GM12878 (cell line): ENCODE measurements at regions not wholly inside any gene's neighbourhood (a gene's known extent, or its start where the extent isn't known, plus 50 kb on each side); places are given as distances from the start of the nearest gene placed in this dataset.

ENCODE experiments used
- ATAC-seq: fragments of 200-7000 bp; cut with Tn5 transposase; 3 replicates; pipeline ENCODE4 v1.9.1; 2020; ENCODE audit warnings: mild to moderate bottlenecking, moderate library complexity
- BruUV-seq: library from RNA; stranded (reverse); fragments of 400-500 nt; replicated peaks from 2 replicates; lab custom pipeline; 2021; lab: Mats Ljungman, UMichigan
- CTCF ChIA-PET: fragments of 300-600 bp; sonication (Branson Sonifier 250); formaldehyde crosslinking; extraction: SDS; loops from one replicate; lab custom pipeline; 2021; ENCODE audit warnings: inconsistent platforms; lab: Yijun Ruan, JAX
- POLR2A ChIA-PET: fragments of 350-600 bp; formaldehyde crosslinking; extraction: SDS; loops from one replicate; lab custom pipeline; 2021; ENCODE audit warnings: inconsistent platforms; lab: Charles Lee
- RAD21 ChIA-PET: fragments of 300-600 bp; sonication (Branson Sonifier 250); formaldehyde crosslinking; loops from one replicate; lab custom pipeline; 2023; ENCODE audit warnings: antibody characterized with exemption; ENCODE audit not compliant: unreplicated experiment; lab: Charles Lee
- SMC1A ChIA-PET: fragments of 300-600 bp; sonication (Branson Sonifier 250); formaldehyde crosslinking; loops from one replicate; lab custom pipeline; 2023; ENCODE audit not compliant: unreplicated experiment, uncharacterized antibody; lab: Charles Lee
- DNase-seq: peaks from one replicate; pipeline ENCODE4 v3.0.0-alpha.2; 2011; ENCODE audit warnings: low read depth, low spot score
- FAIRE-seq: peaks from 3 replicates; lab custom pipeline; 2011; peaks lifted over from hg19 to GRCh38; lab: Jason Lieb, UNC
- H2AFZ ChIP-seq: 2 replicates; pipeline ENCODE4 v1.6.0; 2011; ENCODE audit warnings: low read depth, low read length, control low read depth; ENCODE audit not compliant: control insufficient read depth
- H3K27ac ChIP-seq: 2 replicates; pipeline ENCODE4 v1.5.1; 2011; ENCODE audit warnings: control low read depth; ENCODE audit not compliant: control insufficient read depth, insufficient read depth
- H3K27me3 ChIP-seq, 2 experiments: replicated peaks in 1 of 2; 2 replicates each; pipeline versions ENCODE4 v1.6.0 to v1.6.1; 2011; ENCODE audit warnings: low read length in 1 of 2; ENCODE audit not compliant: control insufficient read depth in 2 of 2, insufficient read depth in 2 of 2
- H3K36me3 ChIP-seq, 2 experiments: 2 replicates each; pipeline ENCODE4 v1.5.1; 2011; ENCODE audit warnings: low read length in 1 of 2; ENCODE audit not compliant: control insufficient read depth in 2 of 2, insufficient read depth in 2 of 2
- H3K4me1 ChIP-seq: 2 replicates; pipeline ENCODE4 v1.6.1; 2011; ENCODE audit warnings: mild to moderate bottlenecking, low read length, moderate library complexity, mixed read lengths; ENCODE audit not compliant: control insufficient read depth, insufficient read depth
- H3K4me2 ChIP-seq: 2 replicates; pipeline ENCODE4 v1.6.0; 2011; ENCODE audit warnings: control low read depth; ENCODE audit not compliant: control insufficient read depth, insufficient read depth
- H3K4me3 ChIP-seq: fragments of 200-600 bp; sonication (generic); 2 replicates; pipeline ENCODE4 v1.5.1; 2016
- H3K79me2 ChIP-seq: 2 replicates; pipeline ENCODE4 v1.6.0; 2011; ENCODE audit warnings: low read length; ENCODE audit not compliant: control insufficient read depth, insufficient read depth
- H3K9ac ChIP-seq: 2 replicates; pipeline ENCODE4 v1.8.0; 2011; ENCODE audit warnings: low read length, control low read depth, mixed read lengths; ENCODE audit not compliant: control insufficient read depth, insufficient read depth
- H3K9me3 ChIP-seq: replicated peaks from 3 replicates; pipeline ENCODE4 v1.5.1; 2011; ENCODE audit warnings: mild to moderate bottlenecking, low read length; ENCODE audit not compliant: control insufficient read depth, insufficient read depth
- H4K20me1 ChIP-seq: 2 replicates; pipeline ENCODE4 v1.6.0; 2011; ENCODE audit not compliant: control insufficient read depth, insufficient read depth
- CBX3 ChIP-seq: fragments of 200-600 bp; sonication (generic); IDR thresholded peaks from 2 replicates; pipeline ENCODE4 v1.6.1; 2016; ENCODE audit warnings: low read depth, borderline replicate concordance
- CREM ChIP-seq: IDR thresholded peaks from 2 replicates; pipeline ENCODE4 v1.6.1; 2014; ENCODE audit warnings: antibody characterized with exemption, low read depth
- CTCF ChIP-seq, 3 experiments: IDR thresholded peaks in 2 of 3; conservative IDR thresholded peaks in 1 of 3; 2 replicates each; pipeline ENCODE4 v1.5.1; 2011; ENCODE audit warnings: low read depth in 3 of 3, low read length in 3 of 3, mild to moderate bottlenecking in 3 of 3, control low read depth in 2 of 3, moderate library complexity in 2 of 3, inconsistent platforms in 1 of 3, mixed read lengths in 1 of 3; ENCODE audit not compliant: control insufficient read depth in 2 of 3, insufficient read depth in 1 of 3; ENCODE audit errors: extremely low read depth in 1 of 3
- ESRRA ChIP-seq: IDR thresholded peaks from 2 replicates; pipeline ENCODE4 v1.6.1; 2012; ENCODE audit warnings: mild to moderate bottlenecking, low read length, improper control_type of control experiment
- FOXK2 ChIP-seq: fragments of 450-650 bp; IDR thresholded peaks from 2 replicates; pipeline ENCODE4 v1.6.1; 2017; ENCODE audit warnings: mild to moderate bottlenecking, moderate library complexity
- JUND ChIP-seq: IDR thresholded peaks from 2 replicates; pipeline ENCODE4 v1.6.1; 2012; ENCODE audit warnings: low read depth, mild to moderate bottlenecking, low read length, improper control_type of control experiment, moderate library complexity
- MXI1 ChIP-seq: fragments of 150-350 bp; IDR thresholded peaks from 2 replicates; pipeline ENCODE4 v1.6.1; 2011; ENCODE audit warnings: low read depth, mild to moderate bottlenecking, inconsistent platforms, low read length, improper control_type of control experiment
- NKRF ChIP-seq: fragments of 450-650 bp; conservative IDR thresholded peaks from 2 replicates; pipeline ENCODE4 v1.6.1; 2017; ENCODE audit warnings: mild to moderate bottlenecking, moderate library complexity
- NR2F1 ChIP-seq: fragments of 450-650 bp; conservative IDR thresholded peaks from 2 replicates; pipeline ENCODE4 v1.6.1; 2017; ENCODE audit warnings: mild to moderate bottlenecking
- POLR2AphosphoS5 ChIP-seq: IDR thresholded peaks from 2 replicates; pipeline ENCODE4 v1.6.1; 2011; ENCODE audit warnings: mild to moderate bottlenecking, low read length, inconsistent platforms
- SMC3 ChIP-seq: IDR thresholded peaks from 2 replicates; pipeline ENCODE4 v1.6.1; 2011; ENCODE audit warnings: low read length, improper control_type of control experiment, borderline replicate concordance
- YBX1 ChIP-seq: fragments of 450-650 bp; IDR thresholded peaks from 2 replicates; pipeline ENCODE4 v1.6.1; 2016; ENCODE audit warnings: antibody characterized with exemption
- WGBS: methylation state at CpG from one replicate; pipeline ENCODE4 v1.1.6; 2016; ENCODE audit warnings: low lambda C conversion rate; ENCODE audit not compliant: insufficient replicate concordance, insufficient coverage; ENCODE audit errors: missing lambda C conversion rate; 5-methylcytosine and 5-hydroxymethylcytosine counted together
- in situ Hi-C: fragments of 300-500 bp; cut with MboI; formaldehyde crosslinking; loops from 9 replicates; pipeline ENCODE4 v1.14.3; 2018; ENCODE audit warnings: mixed read lengths
- intact Hi-C: fragments of 100-400 bp; cut with micrococcal nuclease; formaldehyde crosslinking; loops from one replicate; pipeline ENCODE4 v1.14.2; 2022; ENCODE audit not compliant: unreplicated experiment

- intact Hi-C loops (no loop called here), in situ Hi-C loops (no loop called here)
- H2AFZ ChIP-seq, result no peak overlapping the region
- H3K9me3 ChIP-seq, result peaks cover 2% of the 10 kb centered on the region; the same call in 2 of the 3 replicates
- no peak for FAIRE-seq
- peaks cover 0 to 2% of the 10 kb centered on the region in 2 experiments; a peak in 1 of 4 replicates for H3K27me3 ChIP-seq
- TF ChIP-seq YBX1 (no peak), MXI1 (no peak), SMC3 (no peak), FOXK2 (no peak), NKRF (no peak), CBX3 (no peak), CREM (no peak), NR2F1 (no peak), POLR2AphosphoS5 (no peak), ESRRA (no peak), JUND (no peak), CTCF (IDR thresholded peaks at IDR 0.05 in 2 of 3, conservative IDR thresholded peaks at IDR 0.05 in 1 of 3; ENCODE audit: control insufficient read depth in 2 of 3, extremely low read depth in 1 of 3, insufficient read depth in 1 of 3, low read depth in 3 of 3, low read length in 3 of 3) (no peak)
- 0% methylated on average over 2 of the region's 2 CpGs for WGBS
- ChIA-PET SMC1A (no interaction called here), POLR2A (no interaction called here), CTCF (no interaction called here), RAD21 (no interaction called here)
- H3K9ac ChIP-seq, result no peak overlapping the region
- BruUV-seq, result no TSS peak
- H3K4me2 ChIP-seq, result no peak overlapping the region
- H4K20me1 ChIP-seq, result no peaks in the 10 kb centered on the region
- H3K27ac ChIP-seq, result no peak overlapping the region
- DNase-seq, result no peak
- H3K4me1 ChIP-seq, result no peaks in the 10 kb centered on the region
- no peak overlapping the region for H3K4me3 ChIP-seq
- H3K36me3 ChIP-seq, result no peaks in the 10 kb centered on the region
- no peak for ATAC-seq
- H3K79me2 ChIP-seq, result no peaks in the 10 kb centered on the region
Observed at GRCh38 chr2:111626037-111626864, 257.7 kb downstream of the ANAPC1 start.
